ENCODE measurements at regions not wholly inside any gene's neighbourhood (a gene's known extent, or its start where the extent isn't known, plus 50 kb on each side); places are given as distances from the start of the nearest gene placed in this dataset.

GRCh38 chr10:128713874-128714570, 587.8 kb upstream of the MKI67 start:
- no peak for DNase-seq (ENCODE audit: low read depth)

- DNase-seq (ENCODE audit: low read depth) = no peak
Observed at GRCh38 chr10:128714644-128715415, 588.6 kb upstream of the MKI67 start.

- DNase-seq (ENCODE audit: low read depth) = no peak
Observed at GRCh38 chr10:128716181-128716580, 590.0 kb upstream of the MKI67 start.

GRCh38 chr10:128721963-128722445, 595.8 kb upstream of the MKI67 start:
- no peak for DNase-seq (ENCODE audit: low read depth)

- no peak for DNase-seq (ENCODE audit: low read depth)
Observed at GRCh38 chr10:128722947-128723346, 596.7 kb upstream of the MKI67 start.

GRCh38 chr10:128723631-128724205, 597.5 kb upstream of the MKI67 start:
- DNase-seq (ENCODE audit: low read depth) = no peak

- no peak for DNase-seq (ENCODE audit: low read depth)
Observed at GRCh38 chr10:128725531-128725930, 599.3 kb upstream of the MKI67 start.

- DNase-seq (ENCODE audit: low read depth) = no peak
Observed at GRCh38 chr10:128727114-128727513, 600.9 kb upstream of the MKI67 start.

- DNase-seq (ENCODE audit: low read depth) = no peak
Observed at GRCh38 chr10:128729910-128730420, 603.7 kb upstream of the MKI67 start.

GRCh38 chr10:128730922-128731321, 604.7 kb upstream of the MKI67 start:
- DNase-seq (ENCODE audit: low read depth) = no peak

- no peak for DNase-seq (ENCODE audit: low read depth)
Observed at GRCh38 chr10:128734161-128734560, 607.9 kb upstream of the MKI67 start.

GRCh38 chr10:128734734-128735133, 608.5 kb upstream of the MKI67 start:
- no peak for DNase-seq (ENCODE audit: low read depth)

GRCh38 chr10:128735996-128736395, 609.8 kb upstream of the MKI67 start:
- no peak for DNase-seq (ENCODE audit: low read depth)

- no peak for DNase-seq (ENCODE audit: low read depth)
Observed at GRCh38 chr10:128738386-128738915, 612.2 kb upstream of the MKI67 start.

GRCh38 chr10:128739930-128740329, 613.7 kb upstream of the MKI67 start:
- no peak for DNase-seq (ENCODE audit: low read depth)

GRCh38 chr10:128741180-128741579, 615.0 kb upstream of the MKI67 start:
- DNase-seq (ENCODE audit: low read depth) = no peak

GRCh38 chr10:128741680-128742079, 615.5 kb upstream of the MKI67 start:
- no peak for DNase-seq (ENCODE audit: low read depth)

- DNase-seq (ENCODE audit: low read depth) = no peak
Observed at GRCh38 chr10:128744092-128744491, 617.9 kb upstream of the MKI67 start.

- DNase-seq (ENCODE audit: low read depth) = no peak
Observed at GRCh38 chr10:128744811-128745305, 618.6 kb upstream of the MKI67 start.

GRCh38 chr10:128747582-128748346, 621.5 kb upstream of the MKI67 start:
- no peak for DNase-seq (ENCODE audit: low read depth)

GRCh38 chr10:128751284-128751683, 625.1 kb upstream of the MKI67 start:
- DNase-seq (ENCODE audit: low read depth) = no peak

- DNase-seq (ENCODE audit: low read depth) = no peak
Observed at GRCh38 chr10:128751851-128752250, 625.6 kb upstream of the MKI67 start.

Measured in stimulated activated CD8-positive, alpha-beta memory T cell treated with anti-CD3 and anti-CD28 coated beads, Interleukin-15, amount 100 ng/mL, for 24 hours (primary cell).